ENCODE measurements at regions not wholly inside any gene's neighbourhood (a gene's known extent, or its start where the extent isn't known, plus 50 kb on each side); places are given as distances from the start of the nearest gene placed in this dataset.

DNA sequence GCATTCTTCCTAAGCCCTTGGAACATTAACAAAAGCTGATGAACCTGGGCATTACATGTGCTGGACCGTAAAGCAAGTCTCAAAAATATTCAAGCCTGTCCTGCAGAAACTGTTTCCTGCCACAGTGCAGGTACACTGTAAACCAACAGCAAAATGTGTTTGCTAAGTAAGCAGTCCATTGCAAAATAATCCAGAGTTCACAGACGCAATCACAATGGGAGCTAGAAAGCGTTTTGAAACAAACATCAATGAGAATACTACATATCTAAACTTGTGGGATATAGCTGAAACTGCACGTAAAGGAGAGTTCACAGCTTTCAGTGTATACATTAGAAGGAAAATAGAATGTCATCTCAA, 61.6 kb downstream of the RGS12 start:
- Histone ChIP-seq H3K9ac (ENCODE audit: low read length) (no peak overlapping the region), H3K27ac (ENCODE audit: low read length) (no peak overlapping the region), H3K9me3 (ENCODE audit: low read length) (no peaks in the 10 kb centered on the region), H3F3A (ENCODE audit: low read length, unreplicated experiment) (peaks cover 4% of the 10 kb centered on the region), H3K9me2 (replicated peaks; ENCODE audit: low read length) (no peaks in the 10 kb centered on the region), H3K27me3 (ENCODE audit: low read length) (no peaks in the 10 kb centered on the region), H4K20me1 (ENCODE audit: low read length) (no peaks in the 10 kb centered on the region), H3K4me1 (ENCODE audit: insufficient read depth, low read length) (no peaks in the 10 kb centered on the region), H3K4me3 (ENCODE audit: low read length) (no peak overlapping the region), H3K36me3 (ENCODE audit: low read depth, low read length) (no peaks in the 10 kb centered on the region), H2AFZ (ENCODE audit: low read length) (no peak overlapping the region), H3K4me2 (ENCODE audit: low read length) (no peak overlapping the region), H3K79me2 (ENCODE audit: low read length) (no peaks in the 10 kb centered on the region)
- intact Hi-C loops (cut with micrococcal nuclease), result no loop called here
- ATAC-seq, result no peak
- no peak for DNase-seq
- POLR2A ChIA-PET (ENCODE audit: unreplicated experiment), result no interaction called here
- CTCF ChIA-PET, result no interaction called here
- no peak for TF ChIP-seq EZH2 (IDR thresholded peaks at IDR 0.05; ENCODE audit: low read length, unreplicated experiment)
- TF ChIP-seq, protein P1, sequence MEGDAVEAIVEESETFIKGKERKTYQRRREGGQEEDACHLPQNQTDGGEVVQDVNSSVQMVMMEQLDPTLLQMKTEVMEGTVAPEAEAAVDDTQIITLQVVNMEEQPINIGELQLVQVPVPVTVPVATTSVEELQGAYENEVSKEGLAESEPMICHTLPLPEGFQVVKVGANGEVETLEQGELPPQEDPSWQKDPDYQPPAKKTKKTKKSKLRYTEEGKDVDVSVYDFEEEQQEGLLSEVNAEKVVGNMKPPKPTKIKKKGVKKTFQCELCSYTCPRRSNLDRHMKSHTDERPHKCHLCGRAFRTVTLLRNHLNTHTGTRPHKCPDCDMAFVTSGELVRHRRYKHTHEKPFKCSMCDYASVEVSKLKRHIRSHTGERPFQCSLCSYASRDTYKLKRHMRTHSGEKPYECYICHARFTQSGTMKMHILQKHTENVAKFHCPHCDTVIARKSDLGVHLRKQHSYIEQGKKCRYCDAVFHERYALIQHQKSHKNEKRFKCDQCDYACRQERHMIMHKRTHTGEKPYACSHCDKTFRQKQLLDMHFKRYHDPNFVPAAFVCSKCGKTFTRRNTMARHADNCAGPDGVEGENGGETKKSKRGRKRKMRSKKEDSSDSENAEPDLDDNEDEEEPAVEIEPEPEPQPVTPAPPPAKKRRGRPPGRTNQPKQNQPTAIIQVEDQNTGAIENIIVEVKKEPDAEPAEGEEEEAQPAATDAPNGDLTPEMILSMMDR (conservative IDR thresholded peaks at IDR 0.05; ENCODE audit: low read depth, low read length), result no peak
- no peak for TF ChIP-seq EZH2phosphoT487 (IDR thresholded peaks at IDR 0.05; ENCODE audit: borderline replicate concordance, low read length)
- BruUV-seq (replicated peaks), result no TSS peak

GRCh38 chr4:3355266-3355748, 62.5 kb downstream of the RGS12 start:
- ChIA-PET CTCF (no interaction called here), POLR2A (ENCODE audit: unreplicated experiment) (no interaction called here)
- Histone ChIP-seq H4K20me1 (ENCODE audit: low read length) (no peaks in the 10 kb centered on the region), H3K4me3 (ENCODE audit: low read length) (no peak overlapping the region), H3F3A (ENCODE audit: low read length, unreplicated experiment) (peaks cover 4% of the 10 kb centered on the region), H3K36me3 (ENCODE audit: low read depth, low read length) (no peaks in the 10 kb centered on the region), H3K4me2 (ENCODE audit: low read length) (no peak overlapping the region), H3K9me3 (ENCODE audit: low read length) (no peaks in the 10 kb centered on the region), H3K27ac (ENCODE audit: low read length) (no peak overlapping the region), H3K27me3 (ENCODE audit: low read length) (no peaks in the 10 kb centered on the region), H2AFZ (ENCODE audit: low read length) (no peak overlapping the region), H3K9me2 (replicated peaks; ENCODE audit: low read length) (no peaks in the 10 kb centered on the region), H3K9ac (ENCODE audit: low read length) (no peak overlapping the region), H3K79me2 (ENCODE audit: low read length) (no peaks in the 10 kb centered on the region), H3K4me1 (ENCODE audit: insufficient read depth, low read length) (no peaks in the 10 kb centered on the region)
- no peak for ATAC-seq
- TF ChIP-seq EZH2 (IDR thresholded peaks at IDR 0.05; ENCODE audit: low read length, unreplicated experiment) (no peak), EZH2phosphoT487 (IDR thresholded peaks at IDR 0.05; ENCODE audit: borderline replicate concordance, low read length) (no peak)
- TF ChIP-seq, protein P1 (conservative IDR thresholded peaks at IDR 0.05; ENCODE audit: low read depth, low read length), result no peak
- intact Hi-C loops (cut with micrococcal nuclease), result no loop called here
- no peak for DNase-seq
- no TSS peak for BruUV-seq (replicated peaks)

- H3K4me3 ChIP-seq (ENCODE audit: low read length), result no peak overlapping the region
- no peaks in the 10 kb centered on the region for H3K4me1 ChIP-seq (ENCODE audit: insufficient read depth, low read length)
- no peaks in the 10 kb centered on the region for H4K20me1 ChIP-seq (ENCODE audit: low read length)
- H3K27ac ChIP-seq (ENCODE audit: low read length), result no peak overlapping the region
- ChIA-PET POLR2A (ENCODE audit: unreplicated experiment) (no interaction called here), CTCF (no interaction called here)
- no peak for ATAC-seq
- no peaks in the 10 kb centered on the region for H3K36me3 ChIP-seq (ENCODE audit: low read depth, low read length)
- H3K9me3 ChIP-seq (ENCODE audit: low read length), result no peaks in the 10 kb centered on the region
- H3K4me2 ChIP-seq (ENCODE audit: low read length), result no peak overlapping the region
- no peaks in the 10 kb centered on the region for H3K27me3 ChIP-seq (ENCODE audit: low read length)
- DNase-seq, result no peak
- intact Hi-C loops (cut with micrococcal nuclease), result no loop called here
- no peak overlapping the region for H3K9ac ChIP-seq (ENCODE audit: low read length)
- H3K9me2 ChIP-seq (replicated peaks; ENCODE audit: low read length), result no peaks in the 10 kb centered on the region
- no peaks in the 10 kb centered on the region for H3K79me2 ChIP-seq (ENCODE audit: low read length)
- no TSS peak for BruUV-seq (replicated peaks)
- TF ChIP-seq EZH2 (IDR thresholded peaks at IDR 0.05; ENCODE audit: low read length, unreplicated experiment) (no peak), EZH2phosphoT487 (IDR thresholded peaks at IDR 0.05; ENCODE audit: borderline replicate concordance, low read length) (no peak)
- TF ChIP-seq, protein P1 (conservative IDR thresholded peaks at IDR 0.05; ENCODE audit: low read depth, low read length), result no peak
- no peak overlapping the region for H2AFZ ChIP-seq (ENCODE audit: low read length)
- peaks cover 4% of the 10 kb centered on the region for H3F3A ChIP-seq (ENCODE audit: low read length, unreplicated experiment)
Measured at GRCh38 chr4:3358656-3359055, 65.8 kb downstream of the RGS12 start.
